ENCODE measurements at regions not wholly inside any gene's neighbourhood (a gene's known extent, or its start where the extent isn't known, plus 50 kb on each side); places are given as distances from the start of the nearest gene placed in this dataset.

- no peak overlapping the region for H3K27ac ChIP-seq
- 64 to 79% (median 77%) methylated on average over 4 of the region's 4 CpGs for WGBS, 5 donors
- TF ChIP-seq POLR2AphosphoS5 (IDR thresholded peaks at IDR 0.05), result no peak
- TF ChIP-seq, protein P1, sequence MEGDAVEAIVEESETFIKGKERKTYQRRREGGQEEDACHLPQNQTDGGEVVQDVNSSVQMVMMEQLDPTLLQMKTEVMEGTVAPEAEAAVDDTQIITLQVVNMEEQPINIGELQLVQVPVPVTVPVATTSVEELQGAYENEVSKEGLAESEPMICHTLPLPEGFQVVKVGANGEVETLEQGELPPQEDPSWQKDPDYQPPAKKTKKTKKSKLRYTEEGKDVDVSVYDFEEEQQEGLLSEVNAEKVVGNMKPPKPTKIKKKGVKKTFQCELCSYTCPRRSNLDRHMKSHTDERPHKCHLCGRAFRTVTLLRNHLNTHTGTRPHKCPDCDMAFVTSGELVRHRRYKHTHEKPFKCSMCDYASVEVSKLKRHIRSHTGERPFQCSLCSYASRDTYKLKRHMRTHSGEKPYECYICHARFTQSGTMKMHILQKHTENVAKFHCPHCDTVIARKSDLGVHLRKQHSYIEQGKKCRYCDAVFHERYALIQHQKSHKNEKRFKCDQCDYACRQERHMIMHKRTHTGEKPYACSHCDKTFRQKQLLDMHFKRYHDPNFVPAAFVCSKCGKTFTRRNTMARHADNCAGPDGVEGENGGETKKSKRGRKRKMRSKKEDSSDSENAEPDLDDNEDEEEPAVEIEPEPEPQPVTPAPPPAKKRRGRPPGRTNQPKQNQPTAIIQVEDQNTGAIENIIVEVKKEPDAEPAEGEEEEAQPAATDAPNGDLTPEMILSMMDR (IDR thresholded peaks at IDR 0.05), result no peak
- TF ChIP-seq POLR2A (IDR thresholded peaks at IDR 0.05), result no peak
- TF ChIP-seq EP300 (IDR thresholded peaks at IDR 0.05), result no peak
- H3K36me3 ChIP-seq, result no peaks in the 10 kb centered on the region
- no peak for DNase-seq
- H3K9me3 ChIP-seq, result no peaks in the 10 kb centered on the region
- H3K4me3 ChIP-seq, result no peak overlapping the region
- H3K27me3 ChIP-seq, result no peaks in the 10 kb centered on the region
- peaks cover 0 to 13% (median 4%) of the 10 kb centered on the region in 4 donors for H3K4me1 ChIP-seq
- intact Hi-C loops (cut with DNase I; ENCODE audit: low total_unique reads), result no loop called here
Measured at GRCh38 chr4:147134536-147135210, 189.0 kb upstream of the TTC29 start.

GRCh38 chr4:147136310-147136709 lies 190.6 kb upstream of the TTC29 start:
- no peak overlapping the region for H3K4me3 ChIP-seq
- H3K9me3 ChIP-seq, result no peaks in the 10 kb centered on the region
- intact Hi-C loops (cut with DNase I; ENCODE audit: low total_unique reads), result no loop called here
- peak in 1 of 2 donors; percentile 82 for DNase-seq
- peak overlapping the region in 1 of 5 donors; percentile 28 for H3K27ac ChIP-seq
- no peaks in the 10 kb centered on the region for H3K36me3 ChIP-seq
- H3K27me3 ChIP-seq, result no peaks in the 10 kb centered on the region
- WGBS, 5 donors, result 13 to 33% (median 22%) methylated on average over 3 of the region's 3 CpGs
- TF ChIP-seq POLR2A (IDR thresholded peaks at IDR 0.05), result no peak
- TF ChIP-seq, protein P1 (IDR thresholded peaks at IDR 0.05), result no peak
- TF ChIP-seq POLR2AphosphoS5 (IDR thresholded peaks at IDR 0.05), result no peak
- no peak for TF ChIP-seq EP300 (IDR thresholded peaks at IDR 0.05)
- H3K4me1 ChIP-seq, result peaks cover 0 to 13% (median 4%) of the 10 kb centered on the region in 4 donors

- TF ChIP-seq, protein P1 (IDR thresholded peaks at IDR 0.05), result no peak
- TF ChIP-seq POLR2A (IDR thresholded peaks at IDR 0.05) (no peak), EP300 (IDR thresholded peaks at IDR 0.05) (no peak), POLR2AphosphoS5 (IDR thresholded peaks at IDR 0.05) (no peak)
- no peaks in the 10 kb centered on the region for H3K27me3 ChIP-seq
- intact Hi-C loops (cut with DNase I; ENCODE audit: low total_unique reads), result no loop called here
- H3K4me3 ChIP-seq, result no peak overlapping the region
- H3K9me3 ChIP-seq, result no peaks in the 10 kb centered on the region
- H3K27ac ChIP-seq, result peak overlapping the region in 2 of 5 donors; percentile 26 to 31
- no peak for DNase-seq
- peaks cover 0 to 13% (median 4%) of the 10 kb centered on the region in 4 donors for H3K4me1 ChIP-seq
- 38 to 60% (median 47%) methylated on average over 5 of the region's 5 CpGs for WGBS, 5 donors
- H3K36me3 ChIP-seq, result no peaks in the 10 kb centered on the region
Measured at GRCh38 chr4:147136751-147137150, 191.1 kb upstream of the TTC29 start.

- intact Hi-C loops (cut with DNase I; ENCODE audit: low total_unique reads), result no loop called here
- WGBS, 5 donors, result 88 to 91% (median 89%) methylated on average over 3 of the region's 3 CpGs
- H3K9me3 ChIP-seq, result no peaks in the 10 kb centered on the region
- H3K36me3 ChIP-seq, result no peaks in the 10 kb centered on the region
- peak overlapping the region in 2 of 5 donors; percentile 26 to 31 for H3K27ac ChIP-seq
- peaks cover 0 to 13% (median 4%) of the 10 kb centered on the region in 4 donors for H3K4me1 ChIP-seq
- no peak for TF ChIP-seq POLR2A (IDR thresholded peaks at IDR 0.05)
- TF ChIP-seq, protein P1 (IDR thresholded peaks at IDR 0.05), result no peak
- TF ChIP-seq EP300 (IDR thresholded peaks at IDR 0.05), result no peak
- TF ChIP-seq POLR2AphosphoS5 (IDR thresholded peaks at IDR 0.05), result no peak
- no peaks in the 10 kb centered on the region for H3K27me3 ChIP-seq
- DNase-seq, result no peak
- H3K4me3 ChIP-seq, result no peak overlapping the region
Measured at GRCh38 chr4:147137280-147137679, 191.6 kb upstream of the TTC29 start.
